Skin epidermis (tissue), 12 donors: ENCODE measurements at regions not wholly inside any gene's neighbourhood (a gene's known extent, or its start where the extent isn't known, plus 50 kb on each side); places are given as distances from the start of the nearest gene placed in this dataset.
"Not testable (repeated sequence)": the region's sequence is repeated elsewhere in the genome, so short reads cannot be mapped to it uniquely, and the experiment has no call there.

Experiments used
- H3K27ac ChIP-seq, 21 experiments: fragments of 200-600 bp; sonication (generic) in 11 of 21; one replicate each; pipeline ENCODE4 v1.5.0; 2020; ENCODE audit warnings: mild to moderate bottlenecking in 3 of 21, inconsistent platforms in 2 of 21, moderate library complexity in 2 of 21
- H3K4me3 ChIP-seq, 7 experiments: fragments of 200-600 bp; sonication (generic) in 2 of 7; one replicate each; pipeline ENCODE4 v1.5.0; 2020; ENCODE audit warnings: inconsistent platforms in 2 of 7, mild to moderate bottlenecking in 2 of 7, moderate library complexity in 1 of 7

GRCh38 chrX:27404366-27404765, 58.8 kb downstream of the PPP4R3C start:
- H3K4me3 ChIP-seq = no peak overlapping the region

GRCh38 chrX:27399146-27399456, 64.0 kb downstream of the PPP4R3C start:
- no peak overlapping the region for H3K4me3 ChIP-seq
- no peak overlapping the region for H3K27ac ChIP-seq

More at GRCh38 chrX:27404366-27404765, 58.8 kb downstream of the PPP4R3C start:
- no peak overlapping the region for H3K27ac ChIP-seq

GRCh38 chrX:27391623-27392022, 71.5 kb downstream of the PPP4R3C start:
- Histone ChIP-seq H3K4me3 (no peak overlapping the region), H3K27ac (no peak overlapping the region)

- Histone ChIP-seq H3K4me3 (no peak overlapping the region), H3K27ac (no peak overlapping the region)
Measured at GRCh38 chrX:27381419-27381818, 81.7 kb downstream of the PPP4R3C start.

- no peak overlapping the region for H3K4me3 ChIP-seq
- H3K27ac ChIP-seq = no peak overlapping the region
Measured at GRCh38 chrX:27380163-27380845, 82.8 kb downstream of the PPP4R3C start.

- Histone ChIP-seq H3K27ac (no peak overlapping the region), H3K4me3 (no peak overlapping the region)
Measured at GRCh38 chrX:27354021-27354420, 109.1 kb downstream of the PPP4R3C start.

GRCh38 chrX:27350476-27350875, 112.7 kb downstream of the PPP4R3C start:
- Histone ChIP-seq H3K27ac (no peak overlapping the region), H3K4me3 (no peak overlapping the region)

- Histone ChIP-seq H3K4me3 (no peak overlapping the region), H3K27ac (no peak overlapping the region)
Measured at GRCh38 chrX:27336466-27337091, 126.6 kb downstream of the PPP4R3C start.

- Histone ChIP-seq H3K4me3 (no peak overlapping the region), H3K27ac (no peak overlapping the region)
Measured at GRCh38 chrX:27321632-27322031, 141.5 kb downstream of the PPP4R3C start.

- Histone ChIP-seq H3K4me3 (no peak overlapping the region), H3K27ac (no peak overlapping the region)
Measured at GRCh38 chrX:27309406-27309805, 153.7 kb downstream of the PPP4R3C start.

GRCh38 chrX:27307546-27307945, 155.6 kb downstream of the PPP4R3C start:
- H3K4me3 ChIP-seq = no peak overlapping the region
- H3K27ac ChIP-seq = no peak overlapping the region

- H3K4me3 ChIP-seq = not testable (repeated sequence)
Measured at GRCh38 chrX:27292552-27292951, 170.6 kb downstream of the PPP4R3C start.

GRCh38 chrX:27276751-27277150, 186.4 kb downstream of the PPP4R3C start:
- no peak overlapping the region for H3K4me3 ChIP-seq
- H3K27ac ChIP-seq = no peak overlapping the region

More at GRCh38 chrX:27292552-27292951, 170.6 kb downstream of the PPP4R3C start:
- not testable (repeated sequence) for H3K27ac ChIP-seq

- H3K4me3 ChIP-seq = no peak overlapping the region
- no peak overlapping the region for H3K27ac ChIP-seq
Measured at GRCh38 chrX:27254656-27255055, 208.5 kb downstream of the PPP4R3C start.

- Histone ChIP-seq H3K27ac (no peak overlapping the region), H3K4me3 (no peak overlapping the region)
Measured at GRCh38 chrX:27251369-27251768, 211.8 kb downstream of the PPP4R3C start.

GRCh38 chrX:27242581-27242980, 220.6 kb downstream of the PPP4R3C start:
- no peak overlapping the region for H3K4me3 ChIP-seq
- H3K27ac ChIP-seq = no peak overlapping the region

- no peak overlapping the region for H3K4me3 ChIP-seq
- H3K27ac ChIP-seq = no peak overlapping the region
Measured at GRCh38 chrX:27241981-27242380, 221.2 kb downstream of the PPP4R3C start.

GRCh38 chrX:27240042-27240441, 223.1 kb downstream of the PPP4R3C start:
- H3K27ac ChIP-seq, H3K4me3 ChIP-seq: not testable (repeated sequence)

GRCh38 chrX:27236681-27237080, 226.5 kb downstream of the PPP4R3C start:
- Histone ChIP-seq H3K27ac (no peak overlapping the region), H3K4me3 (no peak overlapping the region)

- H3K27ac ChIP-seq = no peak overlapping the region
Measured at GRCh38 chrX:27229721-27230120, 233.4 kb downstream of the PPP4R3C start.

GRCh38 chrX:27222661-27223060, 240.5 kb downstream of the PPP4R3C start:
- Histone ChIP-seq H3K27ac (no peak overlapping the region), H3K4me3 (no peak overlapping the region)

More at GRCh38 chrX:27229721-27230120, 233.4 kb downstream of the PPP4R3C start:
- H3K4me3 ChIP-seq = no peak overlapping the region

- no peak overlapping the region for H3K27ac ChIP-seq
Measured at GRCh38 chrX:27186671-27187070, 276.5 kb downstream of the PPP4R3C start.

More at GRCh38 chrX:27186671-27187070, 276.5 kb downstream of the PPP4R3C start:
- H3K4me3 ChIP-seq = no peak overlapping the region
